Neutrophil (primary cell): ENCODE measurements at regions not wholly inside any gene's neighbourhood (a gene's known extent, or its start where the extent isn't known, plus 50 kb on each side); places are given as distances from the start of the nearest gene placed in this dataset.

Experiments used
- H3K27ac ChIP-seq: fragments of 200-600 bp; sonication (generic); 2 replicates; pipeline ENCODE4 v1.5.1; 2016; ENCODE audit warnings: mild to moderate bottlenecking, moderate library complexity
- H3K27me3 ChIP-seq: fragments of 200-600 bp; sonication (generic); 2 replicates; pipeline ENCODE4 v1.6.0; 2016; ENCODE audit warnings: mild to moderate bottlenecking
- H3K36me3 ChIP-seq: fragments of 200-600 bp; sonication (generic); 2 replicates; pipeline ENCODE4 v1.5.1; 2017
- H3K4me1 ChIP-seq, 2 experiments: fragments of 200-600 bp in 1 of 2; sonication (generic) in 1 of 2; 1 replicate in 1 of 2; 2 replicates in 1 of 2; pipeline versions ENCODE4 v1.5.1 to v1.6.1; 2013 to 2016; ENCODE audit warnings: low read depth in 1 of 2, low read length in 1 of 2, mild to moderate bottlenecking in 1 of 2, moderate library complexity in 1 of 2; ENCODE audit not compliant: control insufficient read depth in 1 of 2, insufficient read depth in 1 of 2
- H3K4me3 ChIP-seq, 2 experiments: fragments of 200-600 bp in 1 of 2; sonication (generic) in 1 of 2; 1 replicate in 1 of 2; 2 replicates in 1 of 2; pipeline ENCODE4 v1.5.1; 2013 to 2016; ENCODE audit warnings: low read depth in 1 of 2, low read length in 1 of 2, mild to moderate bottlenecking in 1 of 2, moderate library complexity in 1 of 2
- H3K9me3 ChIP-seq: fragments of 200-600 bp; sonication (generic); 2 replicates; pipeline ENCODE4 v1.5.1; 2016
- CTCF ChIP-seq: fragments of 200-600 bp; sonication (generic); IDR thresholded peaks from 2 replicates; pipeline ENCODE4 v1.5.1; 2016; ENCODE audit warnings: antibody characterized with exemption

GRCh38 chr6:140364916-140365315, 990.5 kb upstream of the CITED2 start:
- Histone ChIP-seq H3K36me3 (no peaks in the 10 kb centered on the region), H3K4me3 (no peak overlapping the region), H3K27ac (no peak overlapping the region), H3K9me3 (peaks cover 3% of the 10 kb centered on the region), H3K27me3 (no peaks in the 10 kb centered on the region), H3K4me1 (no peaks in the 10 kb centered on the region)
- TF ChIP-seq CTCF = no peak

- TF ChIP-seq CTCF = no peak
- no peaks in the 10 kb centered on the region for H3K36me3 ChIP-seq
- H3K9me3 ChIP-seq = peaks cover 3% of the 10 kb centered on the region
- no peak overlapping the region for H3K27ac ChIP-seq
- H3K4me1 ChIP-seq = no peaks in the 10 kb centered on the region
- H3K4me3 ChIP-seq = no peak overlapping the region
- no peaks in the 10 kb centered on the region for H3K27me3 ChIP-seq
Observed at GRCh38 chr6:140360651-140361050, 986.2 kb upstream of the CITED2 start.

GRCh38 chr6:140355476-140355875, 981.0 kb upstream of the CITED2 start:
- Histone ChIP-seq H3K36me3 (no peaks in the 10 kb centered on the region), H3K27me3 (no peaks in the 10 kb centered on the region), H3K4me1 (no peaks in the 10 kb centered on the region), H3K9me3 (no peaks in the 10 kb centered on the region), H3K4me3 (no peak overlapping the region), H3K27ac (no peak overlapping the region)
- TF ChIP-seq CTCF = no peak

- H3K4me3 ChIP-seq = no peak overlapping the region
- TF ChIP-seq CTCF = no peak
- no peaks in the 10 kb centered on the region for H3K4me1 ChIP-seq
- no peaks in the 10 kb centered on the region for H3K9me3 ChIP-seq
- no peaks in the 10 kb centered on the region for H3K36me3 ChIP-seq
- H3K27ac ChIP-seq = no peak overlapping the region
- no peaks in the 10 kb centered on the region for H3K27me3 ChIP-seq
Observed at GRCh38 chr6:140354296-140354695, 979.8 kb upstream of the CITED2 start.

GRCh38 chr6:140353536-140353935, 979.1 kb upstream of the CITED2 start:
- Histone ChIP-seq H3K9me3 (no peaks in the 10 kb centered on the region), H3K27ac (no peak overlapping the region), H3K36me3 (no peaks in the 10 kb centered on the region), H3K4me1 (no peaks in the 10 kb centered on the region), H3K4me3 (no peak overlapping the region), H3K27me3 (no peaks in the 10 kb centered on the region)
- TF ChIP-seq CTCF = no peak

GRCh38 chr6:140346428-140346827, 972.0 kb upstream of the CITED2 start:
- Histone ChIP-seq H3K4me3 (no peak overlapping the region), H3K36me3 (no peaks in the 10 kb centered on the region), H3K4me1 (no peaks in the 10 kb centered on the region), H3K9me3 (no peaks in the 10 kb centered on the region), H3K27ac (no peak overlapping the region), H3K27me3 (no peaks in the 10 kb centered on the region)
- no peak for TF ChIP-seq CTCF
